Vagina (tissue), 2 donors: ENCODE measurements at regions not wholly inside any gene's neighbourhood (a gene's known extent, or its start where the extent isn't known, plus 50 kb on each side); places are given as distances from the start of the nearest gene placed in this dataset.

Experiments
- CTCF ChIP-seq, 3 experiments: fragments of 450-650 bp in 2 of 3; fragments of 200-600 bp in 1 of 3; sonication (generic) in 1 of 3; IDR thresholded peaks; one replicate each; pipeline ENCODE4 v1.5.1; 2017 to 2019; ENCODE audit warnings: antibody characterized with exemption in 3 of 3, mild to moderate bottlenecking in 2 of 3, moderate library complexity in 2 of 3
- POLR2A ChIP-seq, 2 donors: fragments of 450-650 bp; IDR thresholded peaks; one replicate each; pipeline ENCODE4 v1.6.1; 2017; ENCODE audit warnings: antibody characterized with exemption in 2 of 2, mild to moderate bottlenecking in 2 of 2, moderate library complexity in 2 of 2
- POLR2AphosphoS5 ChIP-seq, 2 donors: sonication (generic); formaldehyde crosslinking; IDR thresholded peaks; one replicate each; pipeline ENCODE4 v1.9.0; 2017; ENCODE audit warnings: antibody characterized with exemption in 2 of 2, mild to moderate bottlenecking in 2 of 2, low read depth in 1 of 2; ENCODE audit not compliant: insufficient read depth in 1 of 2

- TF ChIP-seq CTCF (IDR thresholded peaks at IDR 0.05) (no peak), POLR2A (IDR thresholded peaks at IDR 0.05) (no peak), POLR2AphosphoS5 (IDR thresholded peaks at IDR 0.05; ENCODE audit: insufficient read depth in 1 of 2, low read depth in 1 of 2) (no peak)
Measured at GRCh38 chr4:106450249-106450648, 81.7 kb upstream of the GIMD1 start.
